GM18909 (cell line): ENCODE measurements at regions not wholly inside any gene's neighbourhood (a gene's known extent, or its start where the extent isn't known, plus 50 kb on each side); places are given as distances from the start of the nearest gene placed in this dataset.

Experiments
- ATAC-seq: cut with Tn5 transposase; IDR thresholded peaks from one replicate; pipeline ENCODE4 v1.9.1; 2021; ENCODE audit warnings: mild to moderate bottlenecking; ENCODE audit not compliant: unreplicated experiment, poor library complexity

- no peak for ATAC-seq
Measured at GRCh38 chr5:123752552-123753179, 240.7 kb downstream of the CSNK1G3 start.

DNA sequence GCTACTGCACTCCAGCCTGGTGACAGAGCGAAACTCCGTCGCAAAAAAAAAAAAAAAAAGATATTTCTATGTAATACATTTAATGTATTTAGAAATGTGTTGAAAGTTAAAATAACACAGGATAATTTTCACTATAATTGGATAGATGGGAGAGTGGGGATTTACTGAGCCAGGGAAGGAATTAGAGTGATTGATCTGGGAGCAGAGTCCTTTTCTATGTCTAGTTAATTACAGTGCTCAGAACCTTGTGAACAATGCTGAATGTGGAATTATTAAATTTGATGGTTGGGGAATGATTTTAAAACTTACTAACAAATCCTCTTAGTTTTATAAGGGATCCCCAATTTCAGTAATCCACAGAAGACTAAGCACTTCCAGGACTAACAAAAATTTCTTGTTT is 239.7 kb downstream of the CSNK1G3 start:
- ATAC-seq: no peak

GRCh38 chr5:123748239-123748638 is 236.3 kb downstream of the CSNK1G3 start:
- ATAC-seq: no peak

DNA sequence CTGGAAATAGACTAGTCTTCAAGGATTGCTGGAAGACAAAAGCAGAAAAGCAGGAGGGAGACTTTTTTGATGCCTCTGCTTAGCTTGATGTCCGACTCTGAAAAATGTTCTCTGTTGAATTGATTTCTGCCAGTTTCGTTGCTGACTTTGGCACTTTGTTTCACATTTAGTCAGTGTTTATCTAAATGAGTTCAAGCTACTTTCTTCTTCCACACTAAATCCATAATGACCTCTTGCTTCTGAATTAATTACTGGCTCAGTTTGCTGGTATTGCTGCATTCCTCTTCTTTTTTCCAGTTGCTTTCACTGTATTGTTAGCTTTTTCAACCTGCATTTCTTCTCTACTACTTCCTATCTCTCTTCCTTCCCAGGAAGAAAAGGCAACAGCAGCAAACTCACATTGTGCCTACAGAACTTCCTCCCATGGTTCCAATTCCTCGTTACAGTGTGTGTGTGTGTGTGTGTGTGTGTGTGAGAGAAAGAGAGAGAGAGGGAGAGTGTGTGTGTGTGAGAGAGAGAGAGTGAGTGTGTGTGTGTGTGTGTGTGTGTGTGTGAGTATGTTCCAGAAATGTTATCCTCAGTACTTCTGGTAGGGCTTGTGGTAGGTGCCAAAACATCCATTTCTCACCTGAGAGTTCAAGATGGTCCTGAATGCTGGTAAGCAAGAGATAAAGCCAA is 234.8 kb downstream of the CSNK1G3 start:
- no peak for ATAC-seq

DNA sequence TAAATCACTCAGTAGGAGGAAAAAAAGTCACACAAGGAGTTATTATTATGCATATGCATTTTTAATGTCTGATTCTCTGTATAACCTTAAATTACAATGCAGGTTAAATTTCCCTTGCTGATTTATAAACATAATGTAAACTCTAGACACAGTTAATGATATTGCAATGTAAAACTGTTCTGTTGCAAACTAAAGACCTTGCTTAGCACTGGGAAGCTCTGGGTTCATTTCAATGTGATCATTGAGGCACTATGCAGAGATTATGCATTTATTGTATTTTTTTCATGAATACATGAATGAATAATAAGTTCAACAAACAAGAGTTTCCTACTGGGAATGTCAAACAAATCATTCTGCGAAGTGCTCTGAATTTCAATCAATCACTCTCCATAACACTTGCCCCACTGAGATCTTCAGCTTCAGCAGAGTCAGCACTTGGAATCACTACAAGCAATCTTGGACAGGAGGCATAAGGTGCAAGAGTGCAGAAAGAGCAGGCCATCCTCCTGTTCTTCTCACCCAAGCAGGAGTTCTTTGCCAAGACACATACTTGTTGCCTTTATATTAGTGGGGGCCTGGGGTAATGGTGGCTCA is 232.1 kb downstream of the CSNK1G3 start:
- no peak for ATAC-seq

- ATAC-seq: no peak
Measured at GRCh38 chr5:123735384-123735783, 223.4 kb downstream of the CSNK1G3 start.

- no peak for ATAC-seq
Measured at GRCh38 chr5:123732257-123732656, 220.3 kb downstream of the CSNK1G3 start.

DNA sequence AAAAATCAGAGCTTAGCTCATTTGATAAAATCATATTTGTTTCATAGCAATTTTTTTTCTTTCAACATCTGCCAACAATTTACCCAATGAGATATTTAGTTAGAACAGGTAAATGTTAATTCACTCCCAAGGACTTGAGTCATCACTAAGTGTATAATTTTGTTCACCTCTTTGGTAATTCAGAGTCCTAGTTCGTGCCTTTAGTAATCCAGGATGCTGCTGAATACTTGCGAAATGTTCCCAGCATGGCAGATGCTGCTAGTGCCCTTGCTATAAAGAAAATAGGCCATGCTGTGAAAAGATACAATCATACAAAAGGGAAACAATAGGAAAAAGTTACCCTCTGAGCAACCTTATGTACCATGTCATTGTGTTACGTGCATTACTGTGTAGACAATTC is 210.5 kb downstream of the CSNK1G3 start:
- ATAC-seq: no peak

GRCh38 chr5:123721675-123722276 is 209.8 kb downstream of the CSNK1G3 start:
- ATAC-seq: no peak

- ATAC-seq: no peak
Measured at GRCh38 chr5:123720955-123721354, 209.0 kb downstream of the CSNK1G3 start.

DNA sequence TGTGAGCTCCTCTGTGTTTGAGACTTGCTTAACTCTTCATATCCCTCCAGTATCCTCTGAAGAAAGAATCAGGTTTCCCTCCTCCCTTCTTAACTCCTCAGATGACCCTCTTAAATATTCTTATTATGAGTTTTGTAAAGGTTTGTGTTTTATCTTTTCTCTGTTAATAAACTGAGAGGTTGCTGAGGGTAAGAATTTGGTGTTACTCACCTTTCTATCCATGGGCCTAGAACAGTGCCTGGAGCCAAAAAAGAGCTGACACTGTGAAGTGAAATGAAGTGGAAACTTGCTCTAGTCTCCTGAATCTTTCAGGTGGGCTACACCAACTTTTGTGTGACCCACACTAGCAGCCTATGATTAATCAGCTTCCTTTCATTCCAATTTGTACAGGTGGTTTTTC is 208.4 kb downstream of the CSNK1G3 start:
- ATAC-seq: no peak

GRCh38 chr5:123719004-123719403 is 207.0 kb downstream of the CSNK1G3 start:
- no peak for ATAC-seq

GRCh38 chr5:123718238-123718637 is 206.3 kb downstream of the CSNK1G3 start:
- no peak for ATAC-seq

- no peak for ATAC-seq
Measured at GRCh38 chr5:123717139-123717538, 205.2 kb downstream of the CSNK1G3 start.

GRCh38 chr5:123710031-123710430 is 198.1 kb downstream of the CSNK1G3 start:
- no peak for ATAC-seq

DNA sequence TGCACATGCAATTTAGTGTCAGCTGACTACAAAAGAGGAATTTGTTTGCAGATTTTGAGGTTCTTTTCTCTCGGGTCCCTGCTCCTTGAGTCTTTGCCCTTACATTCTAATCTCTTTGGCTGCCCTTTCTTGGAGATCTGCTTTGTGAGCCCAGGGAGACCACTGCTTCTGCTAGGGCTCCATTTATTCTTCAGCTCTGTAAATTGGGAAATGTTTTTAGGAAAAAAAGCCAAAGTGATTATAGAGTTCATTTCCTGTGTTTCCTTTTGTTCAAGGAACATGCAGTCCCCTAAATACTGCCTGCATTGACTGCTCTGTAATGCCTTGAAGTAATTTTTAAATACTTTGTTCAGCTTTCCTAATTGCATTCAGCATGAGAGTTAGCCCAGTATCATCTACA is 197.4 kb downstream of the CSNK1G3 start:
- ATAC-seq: no peak

DNA sequence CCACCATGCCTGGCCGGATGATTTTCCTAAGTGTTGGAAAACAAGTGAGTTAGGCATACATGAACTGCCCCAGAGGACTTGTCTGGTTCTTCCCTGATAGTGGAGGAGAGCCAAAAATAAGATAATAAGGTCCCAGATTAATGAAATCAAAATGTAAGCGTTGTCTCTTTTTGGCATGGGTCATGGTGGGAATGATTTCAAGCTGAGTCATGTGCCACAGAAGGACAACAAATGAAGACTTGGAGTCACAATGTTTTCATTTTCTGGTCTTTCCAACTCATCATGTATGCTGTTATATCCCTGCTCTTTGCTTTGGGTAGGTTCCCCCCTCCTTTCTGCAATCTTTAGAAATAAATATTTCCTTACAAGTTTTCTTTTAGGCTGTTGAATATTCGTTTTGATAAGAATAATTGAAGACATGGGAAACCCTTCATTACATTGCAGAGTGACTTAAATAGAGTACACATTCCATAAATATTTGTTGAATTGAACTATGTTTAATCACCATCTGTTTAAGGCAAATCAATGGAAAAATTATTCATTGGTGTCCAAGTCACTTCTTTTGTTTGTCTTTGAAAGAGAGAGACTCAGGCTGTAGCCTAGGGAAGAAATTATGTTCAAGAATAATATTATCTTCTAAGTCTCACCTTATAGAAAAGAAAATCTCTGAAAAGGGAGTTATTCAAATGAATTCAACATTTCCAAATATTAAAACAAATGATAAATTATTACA is 196.3 kb downstream of the CSNK1G3 start:
- ATAC-seq: no peak

DNA sequence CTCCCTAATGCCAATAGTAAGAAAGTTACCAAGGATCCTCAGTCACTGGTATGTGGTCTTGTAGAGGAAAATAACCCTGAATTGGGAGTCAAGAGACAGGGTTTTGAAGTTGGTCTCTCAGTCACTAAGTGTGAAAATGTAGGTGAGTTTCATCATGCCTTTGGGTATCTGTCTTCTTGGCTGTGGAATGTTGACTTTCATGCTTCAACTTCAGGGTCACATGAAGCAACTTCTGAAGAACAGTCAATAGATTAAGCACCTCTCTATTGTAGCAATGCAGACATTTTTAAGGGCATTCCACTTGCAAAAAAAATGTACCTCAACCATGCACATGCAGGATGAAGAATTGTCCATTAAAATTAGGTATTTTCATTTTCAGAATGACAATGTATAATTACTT is 194.6 kb downstream of the CSNK1G3 start:
- no peak for ATAC-seq

DNA sequence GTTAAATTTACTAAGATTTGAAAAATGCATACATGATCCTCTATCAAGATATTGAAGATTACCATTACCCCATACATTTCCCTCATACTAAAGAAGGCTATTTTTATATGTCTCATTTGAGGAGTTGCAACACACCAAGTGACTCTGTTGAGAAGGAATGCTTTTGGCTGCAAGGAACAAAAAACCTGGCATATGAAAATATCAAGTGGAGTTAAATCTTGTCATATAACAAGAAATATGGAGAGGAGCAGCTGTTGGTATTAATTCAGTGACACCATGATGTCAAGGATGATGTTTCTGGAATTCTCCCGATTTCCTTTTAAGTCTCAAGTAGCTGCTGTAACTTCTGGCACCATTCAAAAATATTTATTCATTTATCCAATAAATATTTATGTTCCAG is 193.8 kb downstream of the CSNK1G3 start:
- ATAC-seq: no peak

DNA sequence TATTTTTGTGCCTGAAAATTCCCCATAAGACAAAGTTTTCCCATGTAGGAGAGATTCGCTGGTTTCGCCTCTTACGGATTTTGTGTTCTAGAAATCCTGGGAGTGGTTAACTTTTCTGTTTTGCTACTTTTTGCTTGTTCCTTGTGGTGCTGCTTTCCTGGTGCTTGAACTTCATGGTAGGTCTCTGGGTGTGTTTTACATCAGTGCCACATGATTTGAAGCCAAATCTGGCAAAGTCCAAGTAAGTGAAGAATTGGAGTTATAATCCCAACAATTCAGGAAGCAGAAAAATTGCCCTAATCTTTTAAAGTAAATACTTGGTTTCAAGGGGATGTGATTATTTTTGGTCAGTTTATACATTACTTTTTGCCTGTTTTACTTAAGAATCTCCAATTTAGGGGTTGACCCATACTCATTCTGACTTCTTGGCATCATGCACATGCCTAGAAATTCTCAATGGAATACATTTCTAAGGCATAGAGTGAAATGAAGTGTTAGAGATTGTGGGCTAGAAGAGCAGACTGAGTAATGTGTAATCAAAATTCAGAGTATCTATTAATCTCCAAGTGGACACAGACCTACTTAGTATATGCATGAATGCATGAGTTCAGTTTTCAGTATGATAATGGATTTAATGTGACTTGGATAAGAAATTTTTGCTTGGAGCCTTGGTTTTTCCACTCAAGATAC is 189.7 kb downstream of the CSNK1G3 start:
- no peak for ATAC-seq
